ENCODE measurements at regions not wholly inside any gene's neighbourhood (a gene's known extent, or its start where the extent isn't known, plus 50 kb on each side); places are given as distances from the start of the nearest gene placed in this dataset.

DNA sequence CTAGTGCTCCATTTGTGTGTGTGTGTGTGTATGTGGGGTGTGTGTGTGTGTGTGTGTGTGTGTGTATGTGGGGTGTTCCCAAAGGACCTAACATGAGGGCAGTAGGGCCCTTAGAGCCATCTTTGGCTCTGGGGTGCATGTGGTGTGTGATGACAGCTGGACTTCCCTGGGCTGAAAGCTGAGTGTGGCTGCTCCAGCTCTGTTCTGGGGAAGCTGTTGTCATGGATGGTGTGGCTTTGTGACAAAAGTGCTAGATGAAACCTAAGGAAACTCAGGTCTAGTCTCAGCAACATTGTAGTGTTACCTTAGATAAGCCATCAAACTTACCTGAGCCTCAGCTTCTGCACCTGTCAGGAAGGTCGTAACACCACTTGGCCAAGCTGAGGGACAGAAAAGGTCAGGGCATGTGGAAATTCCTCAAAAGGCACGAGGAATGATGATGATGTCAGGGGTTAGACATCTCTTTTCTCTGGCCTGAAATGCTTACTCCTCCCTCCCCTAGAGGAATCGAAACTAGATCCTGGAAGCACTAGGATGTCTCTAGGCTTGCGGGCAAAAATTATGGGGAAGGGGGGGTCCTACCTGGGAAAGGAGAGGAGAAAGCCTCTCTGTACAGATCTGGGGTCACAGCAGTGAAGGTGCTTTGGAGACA, 115.4 kb downstream of the RPS24 start:
- Histone ChIP-seq H3K4me3 (no peak overlapping the region), H3K9me3 (replicated peaks in 1 of 3) (no peaks in the 10 kb centered on the region), H3K4me1 (replicated peaks in 1 of 2) (no peaks in the 10 kb centered on the region), H3K27ac (no peak overlapping the region), H3K27me3 (no peaks in the 10 kb centered on the region), H3K36me3 (replicated peaks in 1 of 2) (no peaks in the 10 kb centered on the region)
- TF ChIP-seq CTCF (IDR thresholded peaks at IDR 0.05) (no peak), POLR2A (IDR thresholded peaks at IDR 0.05) (no peak)
- 57 to 65% (median 60%) methylated on average over 4 of the region's 4 CpGs for WGBS, 4 donors
- DNase-seq, result no peak
- intact Hi-C loops (cut with DNase I), result no loop called here

GRCh38 chr10:78150756-78151155, 117.1 kb downstream of the RPS24 start:
- Histone ChIP-seq H3K27ac (no peak overlapping the region), H3K4me1 (replicated peaks in 1 of 2) (no peaks in the 10 kb centered on the region), H3K36me3 (replicated peaks in 1 of 2) (no peaks in the 10 kb centered on the region), H3K9me3 (replicated peaks in 1 of 3) (no peaks in the 10 kb centered on the region), H3K4me3 (no peak overlapping the region), H3K27me3 (no peaks in the 10 kb centered on the region)
- 90 to 95% (median 93%) methylated on average over 4 of the region's 4 CpGs for WGBS, 4 donors
- intact Hi-C loops (cut with DNase I), result no loop called here
- TF ChIP-seq POLR2A (IDR thresholded peaks at IDR 0.05) (no peak), CTCF (IDR thresholded peaks at IDR 0.05) (no peak)
- no peak for DNase-seq

DNA sequence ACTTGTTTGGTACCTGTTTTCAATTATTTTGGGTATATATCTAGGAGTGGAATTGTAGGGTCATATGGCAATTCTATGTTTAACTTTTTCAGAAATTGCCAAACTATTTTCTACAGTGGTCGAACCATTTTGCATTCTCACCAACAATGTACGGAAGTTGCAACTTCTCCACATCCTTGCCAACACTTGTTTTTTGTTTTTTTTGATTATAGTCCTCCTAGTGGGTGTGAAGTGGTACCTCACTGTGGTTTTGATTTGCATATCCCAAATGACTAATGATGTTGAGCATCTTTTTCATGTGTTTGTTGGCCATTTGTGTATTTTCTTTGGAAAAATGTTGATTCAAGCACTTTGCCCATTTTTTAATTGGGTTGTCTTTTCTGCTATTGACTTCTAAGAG, 122.1 kb downstream of the RPS24 start:
- no peaks in the 10 kb centered on the region for H3K27me3 ChIP-seq
- no peak overlapping the region for H3K27ac ChIP-seq
- no peaks in the 10 kb centered on the region for H3K4me1 ChIP-seq (replicated peaks in 1 of 2)
- no peaks in the 10 kb centered on the region for H3K9me3 ChIP-seq (replicated peaks in 1 of 3)
- no peaks in the 10 kb centered on the region for H3K36me3 ChIP-seq (replicated peaks in 1 of 2)
- H3K4me3 ChIP-seq, result no peak overlapping the region
- intact Hi-C loops (cut with DNase I), result no loop called here
- WGBS, 4 donors, result 88 to 94% (median 89%) methylated on average over 2 of the region's 2 CpGs
- DNase-seq, result no peak
- TF ChIP-seq CTCF (IDR thresholded peaks at IDR 0.05) (no peak), POLR2A (IDR thresholded peaks at IDR 0.05) (no peak)

DNA sequence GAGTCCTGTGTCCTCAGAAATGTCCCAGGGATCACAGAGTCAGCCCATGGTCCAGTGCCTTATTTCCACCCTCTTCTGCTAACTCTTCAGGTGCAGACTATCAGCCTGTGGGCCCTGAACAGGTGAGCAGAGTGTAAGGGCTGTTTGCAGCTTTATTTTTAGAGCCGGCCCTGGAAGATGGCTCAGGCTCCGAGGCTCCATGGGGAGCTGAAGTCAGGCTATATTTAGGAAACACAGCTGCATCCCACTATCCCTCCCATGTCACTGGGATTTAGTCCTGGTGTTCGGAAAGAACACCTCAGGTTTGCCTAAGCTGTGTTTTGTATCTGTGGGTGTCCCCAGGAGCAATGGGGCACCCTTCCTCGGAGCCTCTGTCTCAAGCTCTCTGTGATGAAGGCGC, 126.9 kb downstream of the RPS24 start:
- 86 to 93% (median 87%) methylated on average over 5 of the region's 5 CpGs for WGBS, 4 donors
- Histone ChIP-seq H3K9me3 (replicated peaks in 1 of 3) (no peaks in the 10 kb centered on the region), H3K4me3 (no peak overlapping the region), H3K27me3 (peaks cover 6% of the 10 kb centered on the region), H3K27ac (no peak overlapping the region), H3K4me1 (replicated peaks in 1 of 2) (no peaks in the 10 kb centered on the region), H3K36me3 (replicated peaks in 1 of 2) (no peaks in the 10 kb centered on the region)
- TF ChIP-seq POLR2A (IDR thresholded peaks at IDR 0.05), result no peak
- no peak for TF ChIP-seq CTCF (IDR thresholded peaks at IDR 0.05)
- intact Hi-C loops (cut with DNase I), result no loop called here
- no peak for DNase-seq
